OCI-LY1 (cell line): ENCODE measurements at regions not wholly inside any gene's neighbourhood (a gene's known extent, or its start where the extent isn't known, plus 50 kb on each side); places are given as distances from the start of the nearest gene placed in this dataset.
"Not testable (repeated sequence)": the region's sequence is repeated elsewhere in the genome, so short reads cannot be mapped to it uniquely, and the experiment has no call there.

ENCODE experiments used
- H2AFZ ChIP-seq: fragments of 200-600 bp; sonication (generic), shearing (Covaris generic); 2 replicates; pipeline ENCODE4 v1.6.0; 2014; ENCODE audit warnings: antibody characterized with exemption, mild to moderate bottlenecking, low read length
- H3F3A ChIP-seq: fragments of 200-600 bp; sonication (generic), shearing (Covaris generic); 2 replicates; pipeline ENCODE4 v1.6.0; 2014; ENCODE audit warnings: mild to moderate bottlenecking, antibody characterized with exemption, low read length, moderate library complexity; ENCODE audit not compliant: insufficient read depth
- H3K27ac ChIP-seq: fragments of 200-600 bp; sonication (generic); 2 replicates; pipeline ENCODE4 v1.5.1; 2014; ENCODE audit warnings: low read length, mixed run types, mild to moderate bottlenecking, low read depth; ENCODE audit not compliant: poor library complexity, severe bottlenecking
- H3K27me3 ChIP-seq: fragments of 200-600 bp; sonication (generic); 2 replicates; pipeline ENCODE4 v1.6.0; 2014; ENCODE audit warnings: antibody characterized with exemption, mild to moderate bottlenecking, low read length, moderate library complexity; ENCODE audit not compliant: insufficient read depth
- H3K36me3 ChIP-seq: fragments of 200-600 bp; sonication (generic); 2 replicates; pipeline ENCODE4 v1.6.1; 2014; ENCODE audit warnings: mild to moderate bottlenecking, antibody characterized with exemption, low read length, moderate library complexity, mixed read lengths; ENCODE audit not compliant: insufficient read depth
- H3K4me1 ChIP-seq: fragments of 200-600 bp; sonication (generic); 2 replicates; pipeline ENCODE4 v1.5.1; 2014; ENCODE audit warnings: mild to moderate bottlenecking, low read length, moderate library complexity; ENCODE audit not compliant: insufficient read depth, severe bottlenecking
- H3K4me2 ChIP-seq: fragments of 200-600 bp; sonication (generic), shearing (Covaris generic); 2 replicates; pipeline ENCODE4 v1.6.1; 2014; ENCODE audit warnings: low read length
- H3K4me3 ChIP-seq: fragments of 200-600 bp; sonication (generic); 2 replicates; pipeline ENCODE4 v1.5.1; 2014; ENCODE audit warnings: low read length, low read depth, mild to moderate bottlenecking, mixed read lengths; ENCODE audit not compliant: poor library complexity, severe bottlenecking
- H3K79me2 ChIP-seq: fragments of 200-600 bp; shearing (Covaris generic); 2 replicates; pipeline ENCODE4 v1.6.1; 2016; ENCODE audit warnings: mixed run types, low read length, mixed read lengths; ENCODE audit not compliant: insufficient read depth
- H3K9ac ChIP-seq: fragments of 200-600 bp; sonication (generic), shearing (Covaris generic); 2 replicates; pipeline ENCODE4 v1.6.1; 2014; ENCODE audit warnings: mild to moderate bottlenecking, low read length, mixed read lengths
- H3K9me2 ChIP-seq: fragments of 200-600 bp; sonication (generic), shearing (Covaris generic); 2 replicates; pipeline ENCODE4 v1.6.1; 2014; ENCODE audit warnings: low read depth, mild to moderate bottlenecking, low read length, mixed read lengths
- H3K9me3 ChIP-seq: fragments of 200-600 bp; shearing (Covaris generic); 2 replicates; pipeline ENCODE4 v1.6.1; 2014; ENCODE audit warnings: low read length, mixed read lengths
- H4K20me1 ChIP-seq: fragments of 200-600 bp; sonication (generic), shearing (Covaris generic); 2 replicates; pipeline ENCODE4 v1.6.0; 2016; ENCODE audit warnings: mild to moderate bottlenecking, low read length; ENCODE audit not compliant: insufficient read depth
- EZH2 ChIP-seq: fragments of 200-600 bp; sonication (generic), shearing (Covaris generic); IDR thresholded peaks from 2 replicates; pipeline ENCODE4 v1.8.0; 2017; ENCODE audit warnings: borderline replicate concordance, mixed run types, mild to moderate bottlenecking, antibody characterized with exemption, low read length, moderate library complexity, mixed read lengths
- TF ChIP-seq, protein P1 (sequence below): fragments of 200-600 bp; sonication (generic), shearing (Covaris generic); IDR thresholded peaks from 2 replicates; pipeline ENCODE4 v1.5.1; 2017; ENCODE audit warnings: mild to moderate bottlenecking, antibody characterized with exemption, low read length, moderate library complexity, mixed read lengths

DNA sequence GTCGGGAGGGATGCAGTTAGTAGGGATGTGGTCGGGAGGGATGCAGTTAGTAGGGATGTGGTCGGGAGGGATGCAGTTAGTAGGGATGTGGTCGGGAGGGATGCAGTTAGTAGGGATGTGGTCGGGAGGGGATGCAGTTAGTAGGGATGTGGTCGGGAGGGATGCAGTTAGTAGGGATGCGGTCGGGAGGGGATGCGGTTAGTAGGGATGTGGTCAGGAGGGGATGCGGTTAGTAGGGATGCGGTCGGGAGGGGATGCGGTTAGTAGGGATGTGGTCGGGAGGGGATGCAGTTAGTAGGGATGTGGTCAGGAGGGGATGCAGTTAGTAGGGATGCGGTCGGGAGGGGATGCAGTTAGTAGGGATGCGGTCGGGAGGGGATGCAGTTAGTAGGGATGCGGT lies 96.2 kb downstream of the BDH1 start:
- not testable (repeated sequence) for H2AFZ ChIP-seq, H4K20me1 ChIP-seq, H3K9me3 ChIP-seq, H3K4me3 ChIP-seq, H3K9ac ChIP-seq, H3F3A ChIP-seq, H3K9me2 ChIP-seq, H3K36me3 ChIP-seq, H3K79me2 ChIP-seq, H3K27ac ChIP-seq, H3K4me2 ChIP-seq, H3K27me3 ChIP-seq
- H3K4me1 ChIP-seq, result peaks cover 19% of the 10 kb centered on the region

DNA sequence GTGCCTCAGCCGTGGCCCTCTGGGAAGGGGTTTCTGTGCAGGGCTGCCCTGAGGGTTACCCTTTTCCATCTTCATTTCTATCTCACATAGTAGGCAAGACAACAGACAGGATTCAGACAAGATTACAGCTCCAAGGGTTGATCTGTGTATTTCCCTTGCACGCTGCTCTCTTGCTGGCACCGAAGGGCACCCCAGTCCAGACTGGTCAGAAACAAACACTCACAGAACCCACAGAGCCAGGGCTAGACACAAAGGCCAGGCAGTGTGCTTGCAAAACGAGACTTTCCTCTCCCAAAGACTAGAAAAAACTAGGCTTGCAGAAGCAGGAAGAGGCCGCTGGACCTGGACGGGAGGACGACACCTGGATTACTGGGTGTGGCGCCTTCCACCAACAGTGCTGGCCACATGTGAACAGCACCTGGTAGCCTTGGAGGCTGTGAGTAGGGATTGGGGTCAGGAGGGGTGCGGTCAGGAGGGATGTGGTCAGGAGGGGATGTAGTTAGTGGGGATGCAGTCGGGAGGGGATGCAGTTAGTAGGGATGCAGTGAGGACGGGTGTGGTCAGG lies 96.8 kb downstream of the BDH1 start:
- Histone ChIP-seq H3K79me2 (no peaks in the 10 kb centered on the region), H3K27me3 (no peaks in the 10 kb centered on the region), H2AFZ (no peak overlapping the region), H3K9ac (no peak overlapping the region), H4K20me1 (no peaks in the 10 kb centered on the region), H3F3A (no peaks in the 10 kb centered on the region), H3K36me3 (no peaks in the 10 kb centered on the region), H3K4me2 (no peak overlapping the region), H3K9me2 (no peaks in the 10 kb centered on the region), H3K4me1 (peaks cover 19% of the 10 kb centered on the region), H3K9me3 (no peaks in the 10 kb centered on the region), H3K27ac (no peak overlapping the region), H3K4me3 (no peak overlapping the region)
- TF ChIP-seq, protein P1, sequence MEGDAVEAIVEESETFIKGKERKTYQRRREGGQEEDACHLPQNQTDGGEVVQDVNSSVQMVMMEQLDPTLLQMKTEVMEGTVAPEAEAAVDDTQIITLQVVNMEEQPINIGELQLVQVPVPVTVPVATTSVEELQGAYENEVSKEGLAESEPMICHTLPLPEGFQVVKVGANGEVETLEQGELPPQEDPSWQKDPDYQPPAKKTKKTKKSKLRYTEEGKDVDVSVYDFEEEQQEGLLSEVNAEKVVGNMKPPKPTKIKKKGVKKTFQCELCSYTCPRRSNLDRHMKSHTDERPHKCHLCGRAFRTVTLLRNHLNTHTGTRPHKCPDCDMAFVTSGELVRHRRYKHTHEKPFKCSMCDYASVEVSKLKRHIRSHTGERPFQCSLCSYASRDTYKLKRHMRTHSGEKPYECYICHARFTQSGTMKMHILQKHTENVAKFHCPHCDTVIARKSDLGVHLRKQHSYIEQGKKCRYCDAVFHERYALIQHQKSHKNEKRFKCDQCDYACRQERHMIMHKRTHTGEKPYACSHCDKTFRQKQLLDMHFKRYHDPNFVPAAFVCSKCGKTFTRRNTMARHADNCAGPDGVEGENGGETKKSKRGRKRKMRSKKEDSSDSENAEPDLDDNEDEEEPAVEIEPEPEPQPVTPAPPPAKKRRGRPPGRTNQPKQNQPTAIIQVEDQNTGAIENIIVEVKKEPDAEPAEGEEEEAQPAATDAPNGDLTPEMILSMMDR, result no peak
- no peak for TF ChIP-seq EZH2

DNA sequence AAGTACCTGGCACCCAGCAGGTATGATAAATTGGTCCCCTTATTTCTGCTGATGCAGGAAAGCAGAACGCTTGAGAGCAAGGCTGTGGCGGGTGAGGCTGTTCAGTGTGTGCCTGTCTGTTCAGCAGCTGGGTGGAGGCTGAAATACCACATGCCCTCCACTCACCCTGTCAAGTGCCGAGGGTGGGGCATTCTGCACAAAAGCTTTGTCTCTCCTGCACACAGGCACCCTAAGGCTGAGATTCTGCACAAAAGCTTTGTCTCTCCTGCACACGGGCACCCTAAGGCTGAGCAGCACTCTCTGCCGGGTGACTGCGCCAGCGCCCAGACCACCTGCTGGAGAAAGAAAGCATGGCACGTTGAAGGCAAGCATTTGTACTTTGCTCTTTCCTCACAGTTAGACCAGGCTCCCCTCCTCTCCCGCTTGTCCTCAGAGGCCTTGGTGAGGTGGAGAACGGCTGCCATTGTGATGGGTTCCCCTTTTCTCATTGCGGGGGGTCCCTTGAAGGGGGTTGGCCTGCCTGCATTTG lies 97.5 kb downstream of the BDH1 start:
- no peaks in the 10 kb centered on the region for H3K36me3 ChIP-seq
- H3F3A ChIP-seq, result no peaks in the 10 kb centered on the region
- H3K4me1 ChIP-seq, result peaks cover 19% of the 10 kb centered on the region
- no peak overlapping the region for H3K4me3 ChIP-seq
- H3K4me2 ChIP-seq, result peak overlapping the region; percentile 13; the same call in 1 of the 2 replicates
- H4K20me1 ChIP-seq, result no peaks in the 10 kb centered on the region
- no peak overlapping the region for H3K27ac ChIP-seq
- TF ChIP-seq, protein P1, result peak; percentile 78
- TF ChIP-seq EZH2, result no peak
- no peaks in the 10 kb centered on the region for H3K79me2 ChIP-seq
- no peak overlapping the region for H3K9ac ChIP-seq
- H3K9me2 ChIP-seq, result no peaks in the 10 kb centered on the region
- H3K27me3 ChIP-seq, result no peaks in the 10 kb centered on the region
- no peaks in the 10 kb centered on the region for H3K9me3 ChIP-seq
- no peak overlapping the region for H2AFZ ChIP-seq
